ENCODE measurements at regions not wholly inside any gene's neighbourhood (a gene's known extent, or its start where the extent isn't known, plus 50 kb on each side); places are given as distances from the start of the nearest gene placed in this dataset.
"Not testable (repeated sequence)": the region's sequence is repeated elsewhere in the genome, so short reads cannot be mapped to it uniquely, and the experiment has no call there.

DNA sequence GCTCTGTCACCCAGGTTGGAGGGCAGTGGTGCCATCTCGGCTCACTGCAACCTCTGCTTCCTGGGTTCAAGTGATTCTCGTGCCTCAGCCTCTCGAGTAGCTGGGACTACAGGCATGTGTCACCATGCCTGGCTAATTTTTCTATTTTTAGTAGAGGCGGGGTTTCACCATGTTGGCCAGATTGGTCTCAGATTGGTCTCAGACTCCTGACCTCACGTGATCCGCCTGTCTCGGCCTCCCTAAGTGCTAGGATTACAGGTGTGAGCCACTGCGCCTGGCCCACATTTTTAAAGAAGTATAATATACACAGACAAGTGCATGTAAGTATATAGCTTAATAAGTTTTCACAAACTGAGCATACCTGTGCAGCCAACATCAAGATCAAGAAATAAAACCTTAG is 66.0 kb upstream of the ZBTB20 start:
- not testable (repeated sequence) for H3K36me3 ChIP-seq (ENCODE audit: control insufficient read depth in 1 of 2, insufficient read depth in 2 of 2, low read length in 2 of 2); DNase-seq; H4K12ac ChIP-seq (ENCODE audit: low read depth, low read length); H4K8ac ChIP-seq (ENCODE audit: low read depth, low read length); H3K4ac ChIP-seq (ENCODE audit: low read depth, low read length); H2AFZ ChIP-seq (ENCODE audit: insufficient read depth, low read length, poor library complexity); H3K4me1 ChIP-seq (ENCODE audit: control insufficient read depth in 1 of 2, insufficient read depth in 2 of 2, low read length in 2 of 2); H3K18ac ChIP-seq (ENCODE audit: low read length); H4K91ac ChIP-seq (ENCODE audit: low read depth, low read length); H2BK120ac ChIP-seq (ENCODE audit: insufficient read depth, low read length, poor library complexity); H3K27ac ChIP-seq (ENCODE audit: low read depth, low read length); H3K79me2 ChIP-seq (ENCODE audit: control insufficient read depth, insufficient read depth, low read length, poor library complexity); H3K9ac ChIP-seq (ENCODE audit: low read length); H2BK5ac ChIP-seq (ENCODE audit: low read depth, low read length, poor library complexity); H3K23ac ChIP-seq (ENCODE audit: low read length); H2AK5ac ChIP-seq (ENCODE audit: low read length); H3K27me3 ChIP-seq (ENCODE audit: insufficient read depth, low read length); H3K14ac ChIP-seq (ENCODE audit: low read length); H3K79me1 ChIP-seq (ENCODE audit: low read length); H3K4me2 ChIP-seq (ENCODE audit: low read length); H3K9me3 ChIP-seq (ENCODE audit: insufficient read depth, low read depth, low read length); H2BK12ac ChIP-seq (ENCODE audit: low read length); H3K4me3 ChIP-seq (ENCODE audit: low read depth, low read length)
- WGBS (ENCODE audit: extremely low coverage, insufficient coverage, insufficient read length) = no CpG with 5 or more reads among the region's 8 CpGs

DNA sequence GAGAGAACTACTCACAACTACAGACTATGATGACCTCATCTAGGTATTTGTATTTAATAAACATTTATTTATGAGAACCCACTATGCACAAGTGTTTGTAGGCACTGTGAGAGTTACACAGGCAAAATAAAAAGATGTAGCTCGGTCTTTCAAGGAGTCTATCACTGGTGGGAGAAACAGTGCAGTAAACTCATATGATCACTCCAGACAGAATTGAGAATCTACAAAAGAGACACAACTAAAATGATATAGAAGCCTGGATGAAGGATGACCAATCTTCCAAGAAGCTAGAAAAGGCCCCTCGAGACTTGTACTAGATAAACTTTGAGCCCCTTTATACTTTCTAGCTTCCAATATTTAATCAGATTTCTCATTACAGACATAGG is 70.2 kb upstream of the ZBTB20 start:
- WGBS (ENCODE audit: extremely low coverage, insufficient coverage, insufficient read length) = no CpG with 5 or more reads among the region's 2 CpGs
- Histone ChIP-seq H3K79me2 (ENCODE audit: control insufficient read depth, insufficient read depth, low read length, poor library complexity) (no peaks in the 10 kb centered on the region), H4K8ac (ENCODE audit: low read depth, low read length) (no peak overlapping the region), H4K12ac (ENCODE audit: low read depth, low read length) (no peak overlapping the region), H3K4me3 (ENCODE audit: low read depth, low read length) (no peak overlapping the region), H3K23ac (ENCODE audit: low read length) (no peak overlapping the region), H3K9ac (ENCODE audit: low read length) (no peak overlapping the region), H3K14ac (ENCODE audit: low read length) (no peak overlapping the region), H2BK5ac (ENCODE audit: low read depth, low read length, poor library complexity) (no peak overlapping the region), H3K18ac (ENCODE audit: low read length) (no peak overlapping the region), H3K4me1 (ENCODE audit: control insufficient read depth in 1 of 2, insufficient read depth in 2 of 2, low read length in 2 of 2) (no peaks in the 10 kb centered on the region), H2AFZ (ENCODE audit: insufficient read depth, low read length, poor library complexity) (no peak overlapping the region), H2AK5ac (ENCODE audit: low read length) (no peak overlapping the region), H2BK12ac (ENCODE audit: low read length) (no peak overlapping the region), H3K36me3 (ENCODE audit: control insufficient read depth in 1 of 2, insufficient read depth in 2 of 2, low read length in 2 of 2) (no peaks in the 10 kb centered on the region), H3K9me3 (ENCODE audit: insufficient read depth, low read depth, low read length) (no peaks in the 10 kb centered on the region), H3K27me3 (ENCODE audit: insufficient read depth, low read length) (no peaks in the 10 kb centered on the region), H3K27ac (ENCODE audit: low read depth, low read length) (no peak overlapping the region), H3K4ac (ENCODE audit: low read depth, low read length) (no peak overlapping the region), H4K91ac (ENCODE audit: low read depth, low read length) (no peak overlapping the region), H3K79me1 (ENCODE audit: low read length) (no peaks in the 10 kb centered on the region), H3K4me2 (ENCODE audit: low read length) (no peak overlapping the region), H2BK120ac (ENCODE audit: insufficient read depth, low read length, poor library complexity) (no peak overlapping the region)
- DNase-seq = no peak

DNA sequence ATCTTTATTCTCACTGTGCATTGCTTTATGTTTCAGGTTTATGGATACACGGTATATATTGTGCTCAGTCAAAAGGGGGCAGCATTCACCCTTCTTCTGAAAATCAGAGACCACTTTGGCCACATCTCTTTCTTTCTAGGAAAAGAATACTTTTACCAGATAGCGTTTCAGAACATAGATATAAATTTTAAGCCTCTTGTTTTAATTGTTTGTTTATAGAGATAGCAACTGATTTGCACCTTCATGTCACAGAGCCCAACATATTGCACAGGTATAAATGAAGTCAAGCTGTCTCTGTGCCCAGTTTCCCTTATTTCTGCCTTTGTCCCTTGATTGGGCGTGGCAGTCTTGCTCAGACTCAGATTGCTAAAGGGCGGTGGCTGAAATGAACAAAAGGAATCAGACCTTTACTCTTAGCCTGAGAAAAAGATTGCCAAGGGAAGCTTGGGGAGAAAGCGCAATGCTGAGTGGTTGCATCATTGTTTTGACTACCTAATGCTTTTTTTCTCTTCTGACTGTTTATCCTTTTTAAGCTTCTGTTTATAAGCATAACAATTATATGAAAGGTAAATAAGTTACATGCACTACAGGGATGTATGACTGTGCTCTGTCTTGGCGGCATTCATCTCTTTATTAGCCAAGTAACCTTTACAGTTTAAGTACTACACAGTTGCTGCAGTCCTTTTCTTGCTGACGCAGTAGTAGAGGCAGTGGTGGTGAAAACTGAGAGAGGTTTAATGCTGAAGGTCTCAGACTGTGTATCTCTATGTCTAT is 70.8 kb upstream of the ZBTB20 start:
- H4K91ac ChIP-seq (ENCODE audit: low read depth, low read length) = no peak overlapping the region
- no peak overlapping the region for H3K4ac ChIP-seq (ENCODE audit: low read depth, low read length)
- H2AK5ac ChIP-seq (ENCODE audit: low read length) = no peak overlapping the region
- no peak overlapping the region for H2AFZ ChIP-seq (ENCODE audit: insufficient read depth, low read length, poor library complexity)
- H3K27ac ChIP-seq (ENCODE audit: low read depth, low read length) = no peak overlapping the region
- no peak overlapping the region for H3K4me3 ChIP-seq (ENCODE audit: low read depth, low read length)
- no peak overlapping the region for H4K8ac ChIP-seq (ENCODE audit: low read depth, low read length)
- H3K23ac ChIP-seq (ENCODE audit: low read length) = no peak overlapping the region
- H3K27me3 ChIP-seq (ENCODE audit: insufficient read depth, low read length) = no peaks in the 10 kb centered on the region
- no peak overlapping the region for H3K9ac ChIP-seq (ENCODE audit: low read length)
- no peaks in the 10 kb centered on the region for H3K4me1 ChIP-seq (ENCODE audit: control insufficient read depth in 1 of 2, insufficient read depth in 2 of 2, low read length in 2 of 2)
- H3K79me2 ChIP-seq (ENCODE audit: control insufficient read depth, insufficient read depth, low read length, poor library complexity) = no peaks in the 10 kb centered on the region
- no CpG with 5 or more reads among the region's 7 CpGs for WGBS (ENCODE audit: extremely low coverage, insufficient coverage, insufficient read length)
- H3K14ac ChIP-seq (ENCODE audit: low read length) = no peak overlapping the region
- no peak overlapping the region for H4K12ac ChIP-seq (ENCODE audit: low read depth, low read length)
- H3K9me3 ChIP-seq (ENCODE audit: insufficient read depth, low read depth, low read length) = no peaks in the 10 kb centered on the region
- H2BK12ac ChIP-seq (ENCODE audit: low read length) = no peak overlapping the region
- H3K79me1 ChIP-seq (ENCODE audit: low read length) = no peaks in the 10 kb centered on the region
- H3K4me2 ChIP-seq (ENCODE audit: low read length) = no peak overlapping the region
- DNase-seq = peak in 1 of 2 donors; percentile 40
- H2BK120ac ChIP-seq (ENCODE audit: insufficient read depth, low read length, poor library complexity) = no peak overlapping the region
- no peak overlapping the region for H2BK5ac ChIP-seq (ENCODE audit: low read depth, low read length, poor library complexity)
- no peak overlapping the region for H3K18ac ChIP-seq (ENCODE audit: low read length)
- no peaks in the 10 kb centered on the region for H3K36me3 ChIP-seq (ENCODE audit: control insufficient read depth in 1 of 2, insufficient read depth in 2 of 2, low read length in 2 of 2)

DNA sequence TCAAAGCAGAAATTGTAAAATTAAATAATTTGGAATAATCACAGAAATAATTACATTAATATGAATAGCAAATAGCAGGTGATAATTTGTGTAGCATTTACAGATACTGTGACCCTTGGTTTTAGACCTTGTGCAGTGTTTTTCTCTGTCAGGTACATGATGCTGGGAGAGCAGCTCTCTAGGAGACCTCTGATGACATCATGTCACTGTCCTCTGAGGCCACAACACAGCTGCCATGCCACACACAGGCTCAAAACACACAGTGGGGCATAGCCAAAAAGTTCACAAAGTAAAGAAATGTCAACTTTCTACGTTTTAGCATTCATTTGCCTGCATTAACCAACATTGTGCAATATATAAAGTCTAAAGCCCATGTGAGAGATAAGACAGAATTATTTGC is 71.8 kb upstream of the ZBTB20 start:
- H3K27me3 ChIP-seq (ENCODE audit: insufficient read depth, low read length) = no peaks in the 10 kb centered on the region
- no peak overlapping the region for H3K23ac ChIP-seq (ENCODE audit: low read length)
- no peak overlapping the region for H2BK120ac ChIP-seq (ENCODE audit: insufficient read depth, low read length, poor library complexity)
- H2AFZ ChIP-seq (ENCODE audit: insufficient read depth, low read length, poor library complexity) = no peak overlapping the region
- no peaks in the 10 kb centered on the region for H3K79me2 ChIP-seq (ENCODE audit: control insufficient read depth, insufficient read depth, low read length, poor library complexity)
- H3K14ac ChIP-seq (ENCODE audit: low read length) = no peak overlapping the region
- no peak overlapping the region for H3K4ac ChIP-seq (ENCODE audit: low read depth, low read length)
- no peak overlapping the region for H3K4me2 ChIP-seq (ENCODE audit: low read length)
- no peak overlapping the region for H2AK5ac ChIP-seq (ENCODE audit: low read length)
- H2BK12ac ChIP-seq (ENCODE audit: low read length) = no peak overlapping the region
- H3K27ac ChIP-seq (ENCODE audit: low read depth, low read length) = no peak overlapping the region
- H3K18ac ChIP-seq (ENCODE audit: low read length) = no peak overlapping the region
- H3K79me1 ChIP-seq (ENCODE audit: low read length) = no peaks in the 10 kb centered on the region
- no peak overlapping the region for H3K4me3 ChIP-seq (ENCODE audit: low read depth, low read length)
- no peaks in the 10 kb centered on the region for H3K9me3 ChIP-seq (ENCODE audit: insufficient read depth, low read depth, low read length)
- no peaks in the 10 kb centered on the region for H3K36me3 ChIP-seq (ENCODE audit: control insufficient read depth in 1 of 2, insufficient read depth in 2 of 2, low read length in 2 of 2)
- H2BK5ac ChIP-seq (ENCODE audit: low read depth, low read length, poor library complexity) = no peak overlapping the region
- WGBS (ENCODE audit: extremely low coverage, insufficient coverage, insufficient read length) = no CpG with 5 or more reads among the region's 1 CpG
- no peak overlapping the region for H4K8ac ChIP-seq (ENCODE audit: low read depth, low read length)
- H4K91ac ChIP-seq (ENCODE audit: low read depth, low read length) = no peak overlapping the region
- no peak overlapping the region for H4K12ac ChIP-seq (ENCODE audit: low read depth, low read length)
- no peak for DNase-seq
- no peaks in the 10 kb centered on the region for H3K4me1 ChIP-seq (ENCODE audit: control insufficient read depth in 1 of 2, insufficient read depth in 2 of 2, low read length in 2 of 2)
- H3K9ac ChIP-seq (ENCODE audit: low read length) = no peak overlapping the region
